PC-3 (cell line): ENCODE measurements at regions not wholly inside any gene's neighbourhood (a gene's known extent, or its start where the extent isn't known, plus 50 kb on each side); places are given as distances from the start of the nearest gene placed in this dataset.

Experiments used
- ATAC-seq: fragments of 200-7000 bp; cut with Tn5 transposase; 2 replicates; pipeline ENCODE4 v1.9.1; 2020; ENCODE audit warnings: mild to moderate bottlenecking, moderate library complexity
- BruUV-seq: library from RNA; stranded (reverse); fragments of 400-500 nt; replicated peaks from 2 replicates; lab custom pipeline; 2021; lab: Mats Ljungman, UMichigan
- CTCF ChIA-PET: fragments of 300-600 bp; sonication (Branson Sonifier 250); formaldehyde crosslinking; loops from one replicate; lab custom pipeline; 2022; ENCODE audit warnings: antibody characterized with exemption; lab: Charles Lee
- POLR2A ChIA-PET: fragments of 300-600 bp; sonication (Branson Sonifier 250); formaldehyde crosslinking; loops from one replicate; lab custom pipeline; 2022; ENCODE audit warnings: antibody characterized with exemption; ENCODE audit not compliant: unreplicated experiment; lab: Charles Lee
- DNase-seq: peaks from one replicate; pipeline ENCODE4 v3.0.0-alpha.2; 2015
- H2AFZ ChIP-seq: fragments of 300-600 bp; sonication (generic); 2 replicates; pipeline ENCODE4 v1.6.0; 2016; ENCODE audit warnings: antibody characterized with exemption, low read length
- H3F3A ChIP-seq: fragments of 300-600 bp; sonication (generic); one replicate; pipeline ENCODE4 v1.6.0; 2017; ENCODE audit warnings: antibody characterized with exemption, low read length, control low read depth, mild to moderate bottlenecking; ENCODE audit not compliant: unreplicated experiment
- H3K27ac ChIP-seq: fragments of 300-600 bp; sonication (generic); 2 replicates; pipeline ENCODE4 v1.5.1; 2016; ENCODE audit warnings: mild to moderate bottlenecking, low read length
- H3K27me3 ChIP-seq: fragments of 300-600 bp; sonication (generic); 2 replicates; pipeline ENCODE4 v1.6.1; 2016; ENCODE audit warnings: low read length, mixed read lengths
- H3K36me3 ChIP-seq: fragments of 300-600 bp; sonication (generic); 2 replicates; pipeline ENCODE4 v1.6.1; 2016; ENCODE audit warnings: low read depth, mixed run types, low read length, mixed read lengths
- H3K4me1 ChIP-seq: fragments of 300-600 bp; sonication (generic); 2 replicates; pipeline ENCODE4 v1.5.1; 2016; ENCODE audit warnings: low read length; ENCODE audit not compliant: insufficient read depth
- H3K4me2 ChIP-seq: fragments of 300-600 bp; sonication (generic); 2 replicates; pipeline ENCODE4 v1.6.0; 2016; ENCODE audit warnings: low read length
- H3K4me3 ChIP-seq: fragments of 300-600 bp; sonication (generic); 2 replicates; pipeline ENCODE4 v1.5.1; 2016; ENCODE audit warnings: mild to moderate bottlenecking, low read length, mixed read lengths
- H3K79me2 ChIP-seq: fragments of 300-600 bp; sonication (generic); 2 replicates; pipeline ENCODE4 v1.6.1; 2017; ENCODE audit warnings: low read length, mixed read lengths
- H3K9ac ChIP-seq: fragments of 300-600 bp; sonication (generic); 2 replicates; pipeline ENCODE4 v1.6.0; 2016; ENCODE audit warnings: mild to moderate bottlenecking, low read length
- H3K9me2 ChIP-seq: fragments of 300-600 bp; sonication (generic); replicated peaks from 2 replicates; pipeline ENCODE4 v1.6.1; 2016; ENCODE audit warnings: mixed run types, low read length, mixed read lengths
- H3K9me3 ChIP-seq: fragments of 300-600 bp; sonication (generic); 2 replicates; pipeline ENCODE4 v1.6.1; 2016; ENCODE audit warnings: low read length, mixed read lengths
- H4K20me1 ChIP-seq: fragments of 300-600 bp; sonication (generic); 2 replicates; pipeline ENCODE4 v1.6.1; 2016; ENCODE audit warnings: low read length, mixed read lengths
- CTCF ChIP-seq: fragments of 300-600 bp; sonication (generic); conservative IDR thresholded peaks from 2 replicates; pipeline ENCODE4 v1.5.1; 2017; ENCODE audit warnings: antibody characterized with exemption, low read depth, mild to moderate bottlenecking, low read length
- EZH2 ChIP-seq: fragments of 300-600 bp; sonication (generic); IDR thresholded peaks from one replicate; pipeline ENCODE4 v1.6.1; 2017; ENCODE audit warnings: antibody characterized with exemption, mild to moderate bottlenecking, low read length; ENCODE audit not compliant: unreplicated experiment
- EZH2phosphoT487 ChIP-seq: fragments of 300-600 bp; sonication (generic); IDR thresholded peaks from 2 replicates; pipeline ENCODE4 v1.6.1; 2018; ENCODE audit warnings: mild to moderate bottlenecking, antibody characterized with exemption, low read length, borderline replicate concordance
- intact Hi-C: fragments of 100-400 bp; cut with micrococcal nuclease; formaldehyde crosslinking; loops from 2 replicates; pipeline ENCODE4 v1.9.0; 2023

GRCh38 chr4:156459584-156459983 lies 505.9 kb upstream of the CTSO start:
- Histone ChIP-seq H3K9ac (no peak overlapping the region), H3K9me2 (no peaks in the 10 kb centered on the region), H4K20me1 (no peaks in the 10 kb centered on the region), H3K4me3 (no peak overlapping the region), H3K79me2 (no peaks in the 10 kb centered on the region), H2AFZ (no peak overlapping the region), H3K27ac (no peak overlapping the region), H3K36me3 (no peaks in the 10 kb centered on the region), H3K4me2 (no peak overlapping the region), H3F3A (no peaks in the 10 kb centered on the region), H3K27me3 (no peaks in the 10 kb centered on the region), H3K4me1 (no peaks in the 10 kb centered on the region), H3K9me3 (no peaks in the 10 kb centered on the region)
- CTCF ChIA-PET: no interaction called here
- POLR2A ChIA-PET: no interaction called here
- TF ChIP-seq CTCF: no peak
- TF ChIP-seq EZH2: no peak
- DNase-seq (no peak), ATAC-seq (no peak)
- BruUV-seq: no TSS peak
- intact Hi-C loops: no loop called here

- no peaks in the 10 kb centered on the region for H3K4me1 ChIP-seq
- ChIA-PET POLR2A (no interaction called here), CTCF (no interaction called here)
- H3K9ac ChIP-seq: no peak overlapping the region
- intact Hi-C loops: no loop called here
- no peaks in the 10 kb centered on the region for H3K79me2 ChIP-seq
- H3K9me3 ChIP-seq: no peaks in the 10 kb centered on the region
- no peaks in the 10 kb centered on the region for H3K27me3 ChIP-seq
- TF ChIP-seq EZH2 (no peak), CTCF (no peak), EZH2phosphoT487 (no peak)
- no peak for ATAC-seq
- BruUV-seq: no TSS peak
- no peaks in the 10 kb centered on the region for H3F3A ChIP-seq
- DNase-seq: no peak
- H2AFZ ChIP-seq: no peak overlapping the region
- no peak overlapping the region for H3K27ac ChIP-seq
- H4K20me1 ChIP-seq: no peaks in the 10 kb centered on the region
- no peaks in the 10 kb centered on the region for H3K9me2 ChIP-seq
- H3K36me3 ChIP-seq: no peaks in the 10 kb centered on the region
- H3K4me2 ChIP-seq: no peak overlapping the region
- H3K4me3 ChIP-seq: no peak overlapping the region
Observed at GRCh38 chr4:156456830-156457229, 503.2 kb upstream of the CTSO start.

DNA sequence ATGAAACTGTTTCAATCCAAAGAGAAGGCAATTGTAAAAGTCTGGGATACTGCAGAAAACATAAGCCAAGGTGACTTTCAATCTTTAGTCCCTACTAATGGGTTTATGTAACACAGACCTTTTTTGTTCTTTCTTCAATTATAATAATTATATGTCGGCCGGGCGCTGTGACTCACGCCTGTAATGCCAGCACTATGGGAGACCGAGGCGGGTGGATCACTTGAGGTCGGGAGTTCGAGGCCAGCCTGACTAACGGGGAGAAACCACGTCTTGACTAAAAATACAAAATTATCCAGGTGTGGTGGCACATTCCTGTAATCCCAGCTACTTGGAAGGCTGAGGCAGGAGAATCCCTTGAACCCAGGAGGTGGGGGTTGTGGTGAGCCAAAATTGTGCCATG lies 489.8 kb upstream of the CTSO start:
- Histone ChIP-seq H3K4me3 (no peak overlapping the region), H3K4me1 (no peaks in the 10 kb centered on the region), H3K79me2 (no peaks in the 10 kb centered on the region), H4K20me1 (no peaks in the 10 kb centered on the region), H3K9me2 (no peaks in the 10 kb centered on the region), H3K27ac (no peak overlapping the region), H3K9ac (no peak overlapping the region), H3F3A (no peaks in the 10 kb centered on the region), H3K4me2 (no peak overlapping the region), H3K36me3 (no peaks in the 10 kb centered on the region), H3K9me3 (no peaks in the 10 kb centered on the region), H3K27me3 (no peaks in the 10 kb centered on the region), H2AFZ (no peak overlapping the region)
- no peak for ATAC-seq
- CTCF ChIA-PET: no interaction called here
- no peak for DNase-seq
- intact Hi-C loops: no loop called here
- TF ChIP-seq EZH2phosphoT487 (no peak), CTCF (no peak)
- POLR2A ChIA-PET: no interaction called here
- BruUV-seq: no TSS peak
